C4-2B (cell line): ENCODE measurements at regions not wholly inside any gene's neighbourhood (a gene's known extent, or its start where the extent isn't known, plus 50 kb on each side); places are given as distances from the start of the nearest gene placed in this dataset.

Source experiments
- ZFX ChIP-seq: fragments of 450-650 bp; IDR thresholded peaks from 2 replicates; pipeline ENCODE4 v1.6.1; 2017
- TF ChIP-seq, protein P1 (sequence below): fragments of 450-650 bp; conservative IDR thresholded peaks from 2 replicates; pipeline ENCODE4 v1.5.1; 2017; ENCODE audit warnings: mild to moderate bottlenecking

DNA sequence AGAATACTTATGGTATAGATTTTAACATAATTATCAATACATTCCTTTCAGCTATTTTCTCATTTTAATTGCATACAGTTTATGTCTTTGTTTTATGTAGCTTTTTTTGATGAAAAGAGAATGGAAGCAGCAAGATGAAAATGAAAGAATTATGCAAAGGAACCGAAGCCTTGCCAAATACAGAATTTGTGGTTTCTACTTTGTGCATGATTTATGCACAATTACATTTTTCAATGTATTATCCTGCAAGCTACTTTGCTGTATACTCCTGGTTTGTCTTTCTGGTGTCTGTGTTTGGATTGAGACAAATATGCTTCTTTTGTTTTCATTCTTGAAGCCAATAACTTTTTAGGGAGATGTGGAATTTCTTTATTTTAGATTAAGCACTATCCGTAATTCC is 1642.6 kb upstream of the CELF4 start:
- TF ChIP-seq, protein P1, sequence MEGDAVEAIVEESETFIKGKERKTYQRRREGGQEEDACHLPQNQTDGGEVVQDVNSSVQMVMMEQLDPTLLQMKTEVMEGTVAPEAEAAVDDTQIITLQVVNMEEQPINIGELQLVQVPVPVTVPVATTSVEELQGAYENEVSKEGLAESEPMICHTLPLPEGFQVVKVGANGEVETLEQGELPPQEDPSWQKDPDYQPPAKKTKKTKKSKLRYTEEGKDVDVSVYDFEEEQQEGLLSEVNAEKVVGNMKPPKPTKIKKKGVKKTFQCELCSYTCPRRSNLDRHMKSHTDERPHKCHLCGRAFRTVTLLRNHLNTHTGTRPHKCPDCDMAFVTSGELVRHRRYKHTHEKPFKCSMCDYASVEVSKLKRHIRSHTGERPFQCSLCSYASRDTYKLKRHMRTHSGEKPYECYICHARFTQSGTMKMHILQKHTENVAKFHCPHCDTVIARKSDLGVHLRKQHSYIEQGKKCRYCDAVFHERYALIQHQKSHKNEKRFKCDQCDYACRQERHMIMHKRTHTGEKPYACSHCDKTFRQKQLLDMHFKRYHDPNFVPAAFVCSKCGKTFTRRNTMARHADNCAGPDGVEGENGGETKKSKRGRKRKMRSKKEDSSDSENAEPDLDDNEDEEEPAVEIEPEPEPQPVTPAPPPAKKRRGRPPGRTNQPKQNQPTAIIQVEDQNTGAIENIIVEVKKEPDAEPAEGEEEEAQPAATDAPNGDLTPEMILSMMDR: no peak
- TF ChIP-seq ZFX: no peak
